ENCODE measurements at regions not wholly inside any gene's neighbourhood (a gene's known extent, or its start where the extent isn't known, plus 50 kb on each side); places are given as distances from the start of the nearest gene placed in this dataset.
"Not testable (repeated sequence)": the region's sequence is repeated elsewhere in the genome, so short reads cannot be mapped to it uniquely, and the experiment has no call there.

- DNase-seq, result peak; percentile 37
Measured at GRCh38 chr10:120048391-120048790, 155.9 kb downstream of the SEC23IP start.

GRCh38 chr10:120051671-120052070, 159.1 kb downstream of the SEC23IP start:
- peak; percentile 62 for DNase-seq

GRCh38 chr10:120052964-120053702, 160.6 kb downstream of the SEC23IP start:
- no peak for DNase-seq

GRCh38 chr10:120059790-120060189, 167.3 kb downstream of the SEC23IP start:
- not testable (repeated sequence) for DNase-seq

- DNase-seq, result no peak
Measured at GRCh38 chr10:120067427-120067826, 174.9 kb downstream of the SEC23IP start.

GRCh38 chr10:120069700-120070099, 177.2 kb downstream of the SEC23IP start:
- no peak for DNase-seq

GRCh38 chr10:120075349-120075748, 182.8 kb downstream of the SEC23IP start:
- no peak for DNase-seq

- DNase-seq, result no peak
Measured at GRCh38 chr10:120076996-120077706, 184.6 kb downstream of the SEC23IP start.

- no peak for DNase-seq
Measured at GRCh38 chr10:120077707-120078492, 185.4 kb downstream of the SEC23IP start.

- DNase-seq, result no peak
Measured at GRCh38 chr10:120085096-120085796, 192.7 kb downstream of the SEC23IP start.

- DNase-seq, result no peak
Measured at GRCh38 chr10:120086066-120086465, 193.5 kb downstream of the SEC23IP start.

- DNase-seq, result no peak
Measured at GRCh38 chr10:120087109-120087508, 194.6 kb downstream of the SEC23IP start.

- DNase-seq, result no peak
Measured at GRCh38 chr10:120095875-120096274, 203.3 kb downstream of the SEC23IP start.

- DNase-seq, result no peak
Measured at GRCh38 chr10:120097766-120098165, 205.2 kb downstream of the SEC23IP start.

GRCh38 chr10:120098232-120098930, 205.9 kb downstream of the SEC23IP start:
- peak; percentile 21 for DNase-seq

- no peak for DNase-seq
Measured at GRCh38 chr10:120103738-120104560, 211.4 kb downstream of the SEC23IP start.

- no peak for DNase-seq
Measured at GRCh38 chr10:120105001-120105400, 212.5 kb downstream of the SEC23IP start.

GRCh38 chr10:120105492-120105891, 213.0 kb downstream of the SEC23IP start:
- no peak for DNase-seq

GRCh38 chr10:120108916-120109315, 216.4 kb downstream of the SEC23IP start:
- no peak for DNase-seq

- not testable (repeated sequence) for DNase-seq
Measured at GRCh38 chr10:120109725-120110124, 217.2 kb downstream of the SEC23IP start.

- DNase-seq, result no peak
Measured at GRCh38 chr10:120110196-120110595, 217.7 kb downstream of the SEC23IP start.

Data from tongue (tissue), 1 donor.